Pons (tissue), 1 donor: ENCODE measurements at regions not wholly inside any gene's neighbourhood (a gene's known extent, or its start where the extent isn't known, plus 50 kb on each side); places are given as distances from the start of the nearest gene placed in this dataset.

Experiments used
- DNase-seq: peaks from one replicate; pipeline ENCODE4 v3.0.0-alpha.2; 2016; ENCODE audit warnings: low spot score

DNA sequence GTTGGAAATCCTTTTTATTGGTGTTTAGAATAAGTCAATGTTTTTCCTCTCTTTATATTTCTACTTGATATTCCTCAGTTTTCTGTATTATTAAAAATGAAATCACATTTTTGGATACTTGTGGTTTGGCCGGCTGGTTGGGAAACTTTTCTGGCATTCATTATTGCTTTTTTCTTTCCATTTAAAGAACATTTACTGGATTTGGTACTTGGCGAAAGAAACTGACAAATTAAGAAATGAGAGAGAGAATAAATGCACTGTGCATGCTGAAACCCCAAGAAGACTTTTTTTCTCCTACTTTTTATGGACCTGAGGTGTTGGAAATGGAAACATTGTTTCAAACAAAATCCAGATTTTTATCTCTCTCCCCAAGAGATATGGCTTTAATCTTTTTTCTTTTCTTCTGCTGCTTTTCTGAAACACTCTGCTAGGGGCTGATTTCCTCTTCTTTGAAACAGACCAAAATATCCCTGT is 128.4 kb downstream of the SNX18 start:
- DNase-seq = no peak

DNA sequence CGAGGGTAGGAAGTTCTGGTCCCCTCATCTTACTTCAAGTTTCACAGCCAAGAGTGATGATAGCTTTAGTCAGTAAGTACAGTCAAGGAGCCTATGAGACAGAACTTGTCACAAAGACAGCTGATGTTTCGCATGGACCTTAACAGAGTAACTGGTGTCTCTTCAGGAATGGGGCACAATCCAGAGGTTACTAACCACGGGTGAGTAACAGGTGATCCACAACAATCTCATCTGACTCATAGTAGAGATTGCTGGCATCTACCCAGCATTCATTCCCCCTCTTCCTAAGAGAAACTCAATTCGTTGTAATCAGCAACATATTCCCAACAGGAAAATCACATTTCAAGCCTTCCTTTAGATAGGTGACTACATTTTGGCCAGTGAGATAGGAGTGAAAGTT is 126.7 kb downstream of the SNX18 start:
- no peak for DNase-seq

DNA sequence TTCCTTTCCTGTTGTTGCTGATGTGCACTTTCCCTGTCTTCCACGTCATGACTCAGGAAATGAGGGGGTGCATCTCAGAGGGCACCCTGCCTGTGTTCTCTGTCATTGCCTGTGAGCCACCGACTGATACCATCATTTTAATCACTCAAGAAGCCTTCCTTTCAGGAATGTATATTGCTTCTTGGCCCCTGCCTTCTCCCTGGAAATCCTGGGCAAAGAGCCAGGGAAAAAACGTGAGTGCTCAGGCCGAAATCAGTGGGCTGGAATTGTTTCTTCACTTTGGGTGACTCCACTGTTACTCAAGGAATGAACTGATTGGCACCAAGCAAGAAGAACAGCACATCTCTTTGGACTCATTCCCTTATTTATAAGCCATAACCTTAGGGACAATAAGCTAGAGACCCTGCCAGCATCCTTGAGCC is 126.1 kb downstream of the SNX18 start:
- DNase-seq = no peak

DNA sequence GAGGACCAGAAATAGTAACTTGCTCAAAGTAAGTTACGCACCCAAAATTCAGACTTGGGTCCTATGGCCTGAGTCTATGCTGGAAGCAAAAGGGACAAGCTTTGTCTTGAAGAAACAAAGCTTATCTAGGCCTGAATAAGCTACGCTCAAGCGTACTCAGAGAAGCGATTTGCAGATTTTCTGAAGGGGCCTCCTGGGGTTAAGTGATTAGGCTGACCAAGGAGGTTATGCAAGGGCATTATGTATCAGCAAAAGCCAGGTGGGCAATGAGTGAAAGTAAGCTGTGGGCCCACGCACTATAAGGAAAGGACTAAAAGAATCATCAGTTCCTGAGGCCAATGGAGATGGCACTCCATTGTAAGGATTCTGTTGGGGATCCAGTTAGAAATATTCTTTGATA is 122.1 kb downstream of the SNX18 start:
- no peak for DNase-seq

DNA sequence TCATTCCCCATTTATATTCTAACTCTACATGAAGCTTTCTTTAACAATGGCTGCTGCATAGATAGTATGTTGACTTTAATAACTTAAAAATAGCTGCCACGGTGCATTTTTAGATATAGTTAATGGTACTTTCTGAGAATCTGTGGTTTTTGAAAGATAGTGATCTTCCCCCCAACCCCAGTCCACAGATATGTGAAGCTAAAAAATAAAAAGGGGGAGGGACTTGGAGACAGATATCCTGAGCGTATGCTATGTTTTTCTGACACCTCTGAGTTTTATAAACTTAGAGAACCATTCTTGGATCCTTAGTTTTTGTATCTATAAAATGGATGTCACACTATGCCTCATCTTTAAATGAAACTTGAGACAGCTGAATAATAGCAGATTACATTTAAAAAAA is 120.5 kb downstream of the SNX18 start:
- DNase-seq = no peak

DNA sequence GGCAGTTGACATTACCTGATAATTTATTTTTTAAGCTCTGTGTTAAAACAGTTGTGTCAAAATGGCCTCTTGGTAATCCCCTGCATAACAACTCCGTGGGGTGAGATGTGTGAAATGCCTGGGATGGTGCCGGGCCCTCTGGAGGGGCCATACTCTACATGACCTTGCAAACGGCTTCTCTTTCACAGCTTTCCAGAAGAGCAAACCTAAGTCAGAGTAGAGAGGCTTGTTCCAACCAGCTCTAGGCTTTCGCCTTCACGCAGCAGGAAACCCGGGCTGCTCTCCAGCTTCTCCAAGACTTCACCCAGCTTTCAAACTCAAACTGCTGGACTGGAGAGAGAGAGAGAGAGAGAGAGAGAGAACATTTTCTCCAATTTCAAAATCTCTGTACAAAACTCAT is 120.1 kb downstream of the SNX18 start:
- DNase-seq = no peak

DNA sequence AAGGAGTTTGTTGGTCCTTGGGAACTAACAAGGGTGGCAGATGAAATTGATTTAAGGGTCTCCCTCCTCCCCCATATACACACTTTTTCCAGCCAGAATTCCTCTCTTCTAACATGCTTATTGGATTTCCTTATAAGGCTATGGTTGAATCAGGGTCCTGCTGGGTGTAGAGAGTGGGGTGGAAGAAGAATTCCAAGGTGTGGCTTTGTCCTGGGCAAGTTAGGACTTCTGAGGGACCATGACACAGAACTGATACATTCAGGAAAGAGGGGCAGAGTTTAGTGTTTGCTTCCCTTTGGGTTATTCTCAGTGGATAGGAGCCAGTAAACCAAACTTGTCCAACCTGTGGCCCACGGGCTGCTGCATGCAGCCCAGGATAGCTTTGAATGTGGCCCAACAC is 116.5 kb downstream of the SNX18 start:
- DNase-seq = no peak

DNA sequence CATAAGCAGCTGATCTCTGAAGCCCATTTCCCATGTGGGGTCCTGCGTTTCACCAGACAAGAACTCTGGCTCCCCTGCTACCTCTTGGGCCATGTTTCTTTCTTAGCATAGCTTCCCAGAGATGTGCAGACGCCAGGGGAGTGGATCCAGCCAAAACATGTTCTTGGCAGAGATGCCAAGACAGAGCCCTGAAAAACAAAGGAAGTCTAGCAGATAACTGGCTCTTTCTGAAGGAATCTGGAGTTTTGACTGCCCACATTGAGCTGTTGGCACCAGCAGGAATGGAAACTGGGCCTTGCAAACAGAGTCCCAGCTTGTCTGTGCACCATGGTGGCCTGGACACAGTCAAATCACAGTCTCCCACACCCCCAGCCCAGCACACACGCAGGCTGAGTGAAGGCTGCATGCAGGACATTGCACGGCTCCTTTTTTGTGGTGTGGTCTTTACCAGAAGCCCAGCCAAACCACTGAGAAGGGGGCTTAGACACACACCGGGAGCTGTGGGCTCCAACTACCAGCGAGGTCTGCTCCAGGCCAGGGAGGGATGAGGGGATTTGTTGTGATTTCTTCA is 114.7 kb downstream of the SNX18 start:
- peak; percentile 29 for DNase-seq

DNA sequence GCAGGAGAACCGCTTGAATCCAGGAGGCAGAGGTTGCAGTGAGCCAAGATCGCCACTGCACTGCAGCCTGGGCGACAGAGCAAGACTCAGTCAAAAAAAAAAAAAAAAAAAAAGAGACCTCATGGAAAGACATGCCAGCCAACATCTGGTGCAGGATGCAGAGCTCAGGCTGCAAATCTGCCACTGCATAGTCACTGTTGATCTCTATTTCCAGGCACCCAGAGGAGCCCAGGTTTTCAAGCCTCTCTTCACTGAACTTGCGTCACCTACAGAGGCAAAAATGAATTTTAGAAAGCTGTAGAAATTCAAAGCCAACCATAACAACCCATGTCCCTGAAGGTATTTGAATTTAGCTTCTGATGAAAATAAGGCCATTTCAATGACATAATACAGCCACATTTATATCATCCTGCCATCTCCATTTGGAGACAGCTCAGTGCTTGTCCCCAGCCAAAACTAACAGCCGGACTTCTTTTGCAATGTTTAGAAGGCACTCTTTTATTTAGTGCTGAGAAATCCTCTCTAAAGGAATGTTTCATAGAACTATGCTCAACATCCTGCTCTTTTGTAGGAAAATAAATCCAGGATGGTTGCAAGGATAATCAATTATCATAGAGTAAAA is 113.3 kb downstream of the SNX18 start:
- no peak for DNase-seq

DNA sequence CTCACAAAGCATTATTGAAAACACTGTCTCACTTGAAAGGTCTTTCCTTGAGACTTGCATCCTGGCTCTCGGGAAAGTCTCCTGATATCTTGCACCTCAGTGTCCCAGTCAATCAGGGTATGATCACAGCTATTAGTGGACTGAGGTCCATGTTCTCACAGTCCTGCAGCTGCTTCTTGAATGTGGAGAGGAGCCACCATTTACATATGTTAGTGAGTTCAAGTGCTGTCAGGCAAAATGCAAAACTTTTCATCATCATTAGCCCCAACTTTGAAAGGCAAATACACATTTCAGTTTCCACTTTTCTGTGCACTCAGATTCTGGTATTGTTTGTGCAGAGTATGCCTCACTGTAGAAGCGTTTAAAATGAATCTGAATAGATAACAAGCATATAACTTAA is 111.6 kb downstream of the SNX18 start:
- no peak for DNase-seq

DNA sequence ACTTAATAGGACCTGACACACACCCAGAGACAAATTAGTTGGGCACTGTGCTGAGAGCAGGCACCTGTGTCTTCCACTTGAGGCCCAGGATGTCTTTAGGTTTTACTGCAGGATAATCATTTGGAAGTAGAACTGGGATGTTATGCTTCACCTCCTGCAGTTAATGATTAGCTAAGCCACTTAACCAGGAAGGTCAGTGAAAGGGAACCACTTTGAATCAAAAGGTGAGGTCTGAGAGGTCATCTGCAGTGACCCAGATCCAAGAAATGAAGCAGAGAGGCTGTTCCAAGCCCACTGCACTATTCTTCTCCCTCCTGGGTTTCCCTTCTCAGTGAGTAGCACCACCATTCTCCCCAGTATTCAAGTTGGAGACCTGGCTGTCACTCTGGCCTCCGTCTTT is 110.5 kb downstream of the SNX18 start:
- no peak for DNase-seq

DNA sequence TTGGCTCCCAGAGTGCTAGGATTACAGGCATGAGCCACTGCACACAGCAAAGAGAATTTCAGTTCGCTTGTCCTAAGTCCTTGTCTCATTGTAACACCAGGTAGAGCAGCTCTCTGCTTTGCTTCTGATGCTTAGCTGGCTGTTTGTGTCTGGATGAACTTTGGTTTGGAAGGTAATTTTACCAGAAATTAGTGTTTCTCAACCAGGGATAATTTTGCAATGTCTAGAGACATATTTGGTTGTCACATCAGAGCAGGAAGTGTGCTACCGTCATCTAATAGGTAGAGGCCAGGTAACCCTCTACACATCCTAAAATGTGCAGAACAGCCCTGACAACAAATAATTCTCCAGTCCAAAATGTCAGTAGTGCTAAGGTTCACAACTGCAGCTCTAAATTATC is 108.8 kb downstream of the SNX18 start:
- no peak for DNase-seq

DNA sequence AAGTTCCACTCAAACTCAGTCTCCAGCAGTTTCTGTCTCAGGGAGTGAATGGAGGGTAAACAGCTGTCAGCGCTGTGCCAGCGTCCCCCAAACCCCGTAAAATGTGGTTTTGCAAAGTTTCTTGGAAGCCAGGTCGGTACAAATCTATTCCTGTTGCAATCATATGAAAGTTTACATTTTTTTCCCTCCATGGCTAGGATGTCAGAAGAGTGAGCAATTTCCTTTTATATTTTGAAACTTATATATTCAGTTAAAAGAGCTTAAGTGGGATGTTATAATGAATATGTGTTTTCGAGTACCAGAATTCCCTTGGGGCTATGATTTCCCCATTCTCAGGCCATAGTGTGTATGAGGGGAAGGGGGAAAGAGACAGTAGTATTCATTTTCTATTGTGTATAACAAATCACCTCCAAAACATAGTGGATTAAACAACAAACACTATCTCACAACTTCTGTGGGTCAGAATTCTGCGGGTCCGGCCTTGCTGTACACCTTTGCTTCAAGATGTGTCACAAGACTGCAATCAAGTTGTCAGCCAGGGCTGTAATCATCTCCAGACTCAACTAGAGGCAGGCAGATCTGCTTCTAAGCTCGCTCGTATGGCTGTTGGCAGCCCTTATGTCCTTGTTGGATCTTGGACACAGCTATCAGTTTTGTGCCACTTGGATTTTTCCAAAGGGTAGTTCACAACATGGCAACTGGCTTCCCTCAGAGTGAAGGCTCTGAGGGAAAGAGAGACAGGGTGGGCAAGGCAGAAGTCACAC is 107.4 kb downstream of the SNX18 start:
- no peak for DNase-seq

DNA sequence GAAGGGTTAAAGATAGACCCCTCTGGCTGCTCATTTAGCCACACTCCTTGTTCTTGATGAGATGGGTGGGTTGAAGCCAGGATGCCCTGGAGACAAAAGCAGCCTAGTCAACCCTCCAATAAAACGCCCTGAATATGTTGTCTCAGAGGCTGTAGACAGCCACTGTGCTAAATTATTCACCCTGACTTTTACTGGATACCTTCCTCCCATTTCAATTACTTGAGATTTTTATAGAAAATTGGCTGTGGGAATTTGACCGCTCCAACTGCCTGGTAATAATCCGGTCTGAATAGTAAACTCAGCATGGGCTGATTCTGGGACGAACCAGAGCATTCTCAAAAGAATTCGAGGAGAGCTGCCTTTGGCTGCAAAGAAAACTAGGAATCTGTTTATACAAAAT is 104.2 kb downstream of the SNX18 start:
- peak; percentile 45 for DNase-seq

DNA sequence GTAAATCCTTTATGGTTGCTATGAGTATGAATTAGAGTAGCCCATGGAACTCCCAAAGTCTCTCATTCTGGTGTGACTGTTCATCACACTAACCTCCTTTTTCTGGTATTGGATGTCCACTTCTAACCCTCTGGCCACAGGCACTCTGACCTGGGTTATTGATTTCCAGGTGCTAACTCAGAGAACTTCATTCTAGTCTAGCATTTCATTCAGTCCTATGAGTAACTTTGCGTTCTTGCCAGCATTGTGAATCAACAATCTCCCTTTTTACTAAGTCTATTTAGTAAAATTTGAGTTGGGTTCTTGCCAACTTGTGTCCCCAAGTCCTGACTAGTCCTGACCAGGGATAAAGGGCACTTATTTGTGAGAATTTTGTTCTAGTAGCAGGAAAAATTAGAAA is 103.5 kb downstream of the SNX18 start:
- DNase-seq = no peak

DNA sequence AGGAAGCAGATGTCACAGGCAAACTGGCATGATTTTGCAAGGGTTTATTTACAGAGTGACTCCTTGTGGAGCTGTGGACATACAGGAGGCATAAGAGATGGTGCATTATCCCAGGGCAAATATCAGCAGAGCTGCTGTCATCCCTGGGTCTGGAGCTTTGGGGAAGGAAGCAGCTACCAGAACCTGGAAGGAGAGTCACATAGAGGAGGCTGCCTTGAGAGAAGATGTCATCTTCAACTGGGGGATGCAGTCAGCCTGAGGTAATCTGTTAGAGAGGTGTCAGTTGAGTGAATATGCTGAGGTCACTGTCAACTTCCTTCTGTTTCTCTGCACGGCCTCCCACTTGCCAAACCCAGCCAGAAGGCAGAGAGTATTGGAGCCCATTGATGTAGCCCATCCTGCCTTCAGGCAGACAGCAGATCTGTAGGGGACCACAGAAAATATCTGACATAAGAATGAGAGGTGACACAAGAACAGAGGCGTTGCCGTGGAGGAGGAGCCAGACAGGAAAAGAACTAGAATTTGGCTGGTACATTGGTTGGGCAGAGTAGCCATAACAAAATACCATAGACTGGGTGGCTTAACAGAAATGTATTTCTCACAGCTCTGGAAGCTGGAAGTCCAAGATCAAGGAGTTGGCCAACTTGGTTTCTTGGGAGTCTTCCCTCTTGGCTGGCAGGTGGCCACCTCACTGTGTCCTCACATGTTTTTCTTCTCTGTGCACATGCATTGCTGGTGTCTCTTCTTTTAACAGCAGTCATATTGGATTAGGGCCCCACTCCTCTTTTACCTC is 102.8 kb downstream of the SNX18 start:
- no peak for DNase-seq

DNA sequence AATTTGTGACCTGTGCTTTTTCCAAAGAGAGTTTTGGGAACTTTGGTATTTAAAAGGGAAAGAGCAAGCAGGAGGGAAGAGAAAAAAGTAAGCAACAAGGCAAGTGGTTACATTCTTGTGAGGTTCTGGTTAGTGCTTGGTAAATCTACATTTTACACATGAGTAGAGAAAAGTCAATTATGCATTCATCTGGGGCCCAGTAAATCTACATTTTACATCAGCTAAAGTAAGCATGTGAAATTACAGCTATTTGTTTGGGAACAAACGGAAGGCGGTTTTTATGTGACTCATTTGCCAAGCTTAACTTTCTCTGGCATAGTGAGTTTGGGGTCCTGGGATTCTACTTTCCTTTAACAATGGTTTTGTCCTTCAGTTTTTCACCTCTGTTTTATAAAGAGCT is 102.2 kb downstream of the SNX18 start:
- DNase-seq = no peak

DNA sequence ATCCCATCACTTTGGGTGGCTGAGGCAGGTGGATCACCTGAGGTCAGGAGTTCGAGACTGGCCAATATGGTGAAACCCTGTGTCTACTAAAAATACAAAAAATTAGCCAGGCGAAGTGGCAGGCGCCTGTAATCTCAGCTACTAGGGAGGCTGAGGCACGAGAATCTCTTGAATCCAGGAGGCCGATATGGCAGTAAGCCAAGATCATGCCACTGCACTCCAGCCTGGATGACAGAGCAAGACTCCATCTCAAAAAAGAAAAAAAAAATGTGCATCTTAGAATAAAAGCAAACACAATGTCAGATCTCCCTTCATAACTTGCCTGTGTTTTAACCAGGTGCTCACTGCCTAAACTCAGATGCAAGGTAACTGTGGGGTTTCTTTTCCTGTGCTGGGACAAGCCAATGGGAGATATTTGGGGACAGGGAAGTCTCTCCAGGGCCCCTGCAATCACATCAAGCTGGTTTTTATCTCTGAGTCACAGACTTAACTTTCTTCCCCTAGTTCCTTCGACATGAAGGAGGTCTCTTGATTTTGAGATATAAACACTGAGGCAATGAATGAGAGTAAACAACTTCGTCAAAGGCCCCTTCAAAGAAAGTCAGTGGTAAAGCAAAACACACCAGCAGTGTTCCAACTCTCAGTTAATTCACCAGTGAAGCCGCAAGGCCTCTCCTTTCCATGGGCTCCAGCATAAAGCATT is 99.1 kb downstream of the SNX18 start:
- no peak for DNase-seq

DNA sequence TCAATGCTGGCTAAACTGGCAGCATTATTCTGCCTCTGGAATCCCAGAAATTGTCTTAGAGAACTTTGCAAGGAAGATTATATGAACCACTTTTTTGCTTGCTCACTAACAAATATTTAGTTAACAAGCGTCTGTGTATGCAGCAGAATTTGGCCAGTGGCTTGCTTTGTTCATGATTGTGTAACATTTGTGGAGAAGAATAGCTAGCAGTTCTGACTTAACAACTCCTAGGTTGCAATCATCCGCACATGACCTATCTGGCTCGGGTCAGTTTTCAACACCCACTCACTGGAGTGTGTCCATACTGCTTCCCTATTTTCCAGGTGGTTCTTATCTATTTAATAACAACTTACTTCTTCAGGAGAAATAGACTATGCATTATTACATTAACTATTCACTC is 98.5 kb downstream of the SNX18 start:
- peak; percentile 45 for DNase-seq

DNA sequence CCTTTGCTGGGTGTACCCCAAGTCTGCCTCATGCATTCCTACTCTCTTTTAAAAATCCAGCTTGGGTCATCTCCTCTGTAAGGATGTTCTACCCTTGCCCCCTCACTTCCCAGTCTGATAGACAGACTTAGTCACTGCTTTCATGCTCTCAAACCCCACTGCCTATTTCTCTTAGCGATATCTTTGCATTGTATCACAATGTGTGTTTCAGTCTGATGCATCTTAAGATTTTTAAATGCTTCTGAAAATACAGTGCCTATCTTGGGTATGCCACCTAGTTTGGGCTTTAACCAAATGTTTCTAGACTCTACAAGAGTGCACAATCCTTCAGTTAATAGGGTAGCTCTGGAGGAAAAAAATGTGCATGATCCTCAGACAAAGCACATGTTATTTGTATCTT is 97.8 kb downstream of the SNX18 start:
- DNase-seq = no peak

DNA sequence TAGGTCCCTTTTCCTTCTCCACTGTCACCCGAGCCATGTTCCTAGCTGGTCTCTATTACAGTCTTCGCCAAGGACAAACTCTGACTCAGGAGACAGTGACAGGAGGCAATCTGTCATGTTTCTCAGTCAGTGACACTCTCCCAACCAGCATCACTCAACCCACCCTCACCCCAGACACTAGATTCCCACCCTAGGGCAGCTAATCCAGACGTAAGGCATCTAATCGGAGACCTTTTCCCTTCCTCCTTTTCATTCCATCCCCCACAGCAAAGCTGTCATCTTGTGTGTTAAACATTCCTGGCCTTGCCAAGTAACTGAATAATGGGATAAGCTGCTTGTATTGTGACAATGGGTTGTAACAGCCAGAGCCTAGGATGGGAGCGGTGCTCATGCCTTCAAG is 95.2 kb downstream of the SNX18 start:
- DNase-seq = no peak

DNA sequence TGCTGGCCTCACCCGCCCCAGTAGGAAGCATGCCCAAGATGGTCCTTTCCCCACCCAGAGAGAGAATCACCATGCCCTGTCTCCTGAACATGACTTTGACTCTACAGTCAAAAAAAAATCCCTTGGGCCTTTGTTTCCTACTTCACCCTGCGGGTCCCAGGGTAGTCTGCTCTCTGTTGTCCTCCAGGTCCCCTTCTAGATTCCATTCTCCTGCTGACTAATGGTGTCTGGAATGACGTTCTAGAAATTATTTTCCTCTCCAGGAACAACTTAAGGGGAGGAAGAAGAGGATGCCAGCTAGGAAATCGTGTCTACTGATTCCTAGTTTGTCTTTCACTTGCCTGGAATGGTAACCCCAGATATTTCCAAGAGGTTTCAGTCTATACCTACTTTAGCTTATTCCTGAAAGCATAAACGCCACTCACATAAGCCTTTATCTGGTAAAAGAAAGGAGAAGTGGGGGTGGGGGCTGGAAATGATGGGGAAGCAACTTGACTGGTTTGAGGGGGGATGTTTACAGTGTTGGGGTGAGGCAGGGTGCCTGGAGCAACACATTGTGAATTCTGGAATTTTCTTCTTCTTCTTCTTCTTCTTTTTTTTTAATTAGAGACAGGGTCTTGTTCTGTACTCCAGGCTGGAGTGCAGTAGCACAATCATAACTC is 93.9 kb downstream of the SNX18 start:
- peak; percentile 48 for DNase-seq
